ENCODE measurements at regions not wholly inside any gene's neighbourhood (a gene's known extent, or its start where the extent isn't known, plus 50 kb on each side); places are given as distances from the start of the nearest gene placed in this dataset.

GRCh38 chr5:172505845-172506244 is 51.5 kb upstream of the SH3PXD2B start:
- intact Hi-C loops (cut with DNase I), result no loop called here
- H3K9me3 ChIP-seq, result no peaks in the 10 kb centered on the region
- DNase-seq, result peak; percentile 12
- H3K4me3 ChIP-seq, result no peak overlapping the region
- H3K4me1 ChIP-seq, result peaks cover 12% of the 10 kb centered on the region
- H3K9ac ChIP-seq (ENCODE audit: low read depth in 2 of 2, low read length in 2 of 2), result no peak overlapping the region
- no peak for TF ChIP-seq CTCF (IDR thresholded peaks at IDR 0.05)
- no peaks in the 10 kb centered on the region for H3K36me3 ChIP-seq
- H3K27ac ChIP-seq, result no peak overlapping the region
- H3K27me3 ChIP-seq, result no peaks in the 10 kb centered on the region

- no peak overlapping the region for H3K27ac ChIP-seq
- no peaks in the 10 kb centered on the region for H3K27me3 ChIP-seq
- no peaks in the 10 kb centered on the region for H3K9me3 ChIP-seq
- no peak for TF ChIP-seq CTCF (IDR thresholded peaks at IDR 0.05)
- H3K4me1 ChIP-seq, result peaks cover 12% of the 10 kb centered on the region
- no peaks in the 10 kb centered on the region for H3K36me3 ChIP-seq
- no peak overlapping the region for H3K4me3 ChIP-seq
- peak; percentile 11 for DNase-seq
- intact Hi-C loops (cut with DNase I), result no loop called here
- H3K9ac ChIP-seq (ENCODE audit: low read depth in 2 of 2, low read length in 2 of 2), result no peak overlapping the region
Measured at GRCh38 chr5:172505403-172505759, 51.1 kb upstream of the SH3PXD2B start.

DNA sequence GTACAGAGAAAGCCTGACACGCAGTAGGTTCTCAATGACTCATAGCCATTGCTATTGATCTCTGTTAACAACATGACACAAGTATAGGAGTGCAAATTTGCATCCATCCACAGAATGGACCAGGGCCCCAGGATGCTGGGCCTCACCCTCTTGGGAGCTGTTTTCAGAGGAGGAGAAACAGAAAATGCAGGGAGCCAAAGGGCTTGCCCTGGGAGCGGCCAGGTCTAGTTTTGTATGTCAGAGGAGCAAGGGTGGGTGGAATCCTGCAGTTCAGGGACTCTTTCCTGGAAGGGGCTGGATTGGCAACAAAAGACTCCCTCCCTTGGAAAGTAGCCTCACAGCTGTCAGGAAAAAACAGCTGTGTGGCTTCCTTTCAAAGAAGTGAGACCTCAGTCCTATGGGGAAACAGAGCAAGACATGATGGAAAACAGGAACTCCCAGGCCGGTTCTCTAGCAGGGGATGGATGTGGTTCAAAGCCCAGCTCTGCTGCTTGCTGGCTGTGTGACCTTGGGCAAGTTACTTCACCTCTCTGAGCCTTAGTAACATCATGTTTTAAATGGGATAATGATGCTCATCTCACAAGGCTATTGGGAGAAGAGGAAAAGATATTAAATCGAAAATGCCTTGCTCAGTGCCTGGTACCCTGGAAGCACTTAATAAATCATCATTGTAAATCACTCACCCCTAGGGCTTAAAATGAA is 50.5 kb upstream of the SH3PXD2B start:
- Histone ChIP-seq H3K9ac (ENCODE audit: low read depth in 2 of 2, low read length in 2 of 2) (no peak overlapping the region), H3K9me3 (no peaks in the 10 kb centered on the region), H3K27ac (peak overlapping the region; percentile 44), H3K36me3 (no peaks in the 10 kb centered on the region), H3K4me3 (no peak overlapping the region), H3K27me3 (no peaks in the 10 kb centered on the region), H3K4me1 (peaks cover 12% of the 10 kb centered on the region)
- peak; percentile 18 for DNase-seq
- intact Hi-C loops (cut with DNase I), result no loop called here
- TF ChIP-seq CTCF (IDR thresholded peaks at IDR 0.05), result no peak

- no peak overlapping the region for H3K9ac ChIP-seq (ENCODE audit: low read depth in 2 of 2, low read length in 2 of 2)
- DNase-seq, result peak; percentile 61
- no peaks in the 10 kb centered on the region for H3K9me3 ChIP-seq
- H3K27me3 ChIP-seq, result no peaks in the 10 kb centered on the region
- H3K4me1 ChIP-seq, result peaks cover 12% of the 10 kb centered on the region
- intact Hi-C loops (cut with DNase I), result no loop called here
- no peak overlapping the region for H3K4me3 ChIP-seq
- TF ChIP-seq CTCF (IDR thresholded peaks at IDR 0.05), result no peak
- H3K27ac ChIP-seq, result peak overlapping the region; percentile 44
- no peaks in the 10 kb centered on the region for H3K36me3 ChIP-seq
Measured at GRCh38 chr5:172503925-172504700, 49.8 kb upstream of the SH3PXD2B start.
